GM21447 (cell line): ENCODE measurements at regions not wholly inside any gene's neighbourhood (a gene's known extent, or its start where the extent isn't known, plus 50 kb on each side); places are given as distances from the start of the nearest gene placed in this dataset.

ENCODE experiments used
- ATAC-seq: cut with Tn5 transposase; IDR thresholded peaks from one replicate; pipeline ENCODE4 v1.9.1; 2021; ENCODE audit not compliant: unreplicated experiment

DNA sequence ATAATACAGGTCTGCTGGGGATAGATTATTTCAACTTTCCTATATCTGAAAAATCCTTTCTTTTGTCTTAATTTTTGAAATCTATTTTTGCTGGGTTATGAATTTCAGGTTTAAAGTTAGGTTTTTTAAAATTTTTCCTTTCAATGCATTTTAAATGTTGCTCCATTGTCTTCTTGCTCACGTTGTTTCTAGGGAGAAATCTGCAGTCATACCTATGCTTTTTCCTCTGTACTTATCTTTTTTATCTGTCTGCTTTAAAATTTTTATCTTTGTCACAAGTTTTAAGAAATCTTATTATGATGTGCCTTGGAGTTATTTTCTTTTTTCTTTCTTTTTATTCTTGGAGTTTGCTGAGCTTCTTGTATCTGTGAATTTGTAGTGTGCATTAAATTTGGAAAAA, 412.0 kb upstream of the KIF2A start:
- ATAC-seq: no peak

DNA sequence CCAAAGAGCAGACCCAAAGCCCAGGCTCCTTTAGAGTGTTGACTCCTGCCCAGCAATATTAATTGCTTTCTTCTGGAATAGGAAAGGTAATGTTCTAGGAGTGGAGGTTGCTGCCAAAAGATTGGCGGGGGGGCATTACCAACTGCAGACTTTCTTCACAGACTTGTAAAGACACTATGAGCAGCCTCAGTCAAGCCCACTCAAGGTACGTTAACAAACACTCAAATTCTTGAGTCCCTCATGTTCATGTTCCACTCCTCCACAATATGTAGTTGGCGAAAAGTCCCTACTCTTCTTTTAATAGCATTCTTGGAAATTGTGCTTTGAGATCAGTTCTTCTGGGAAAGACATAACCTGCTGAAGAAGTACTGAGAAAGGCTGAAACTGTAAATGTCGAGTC, 409.2 kb upstream of the KIF2A start:
- ATAC-seq: no peak

DNA sequence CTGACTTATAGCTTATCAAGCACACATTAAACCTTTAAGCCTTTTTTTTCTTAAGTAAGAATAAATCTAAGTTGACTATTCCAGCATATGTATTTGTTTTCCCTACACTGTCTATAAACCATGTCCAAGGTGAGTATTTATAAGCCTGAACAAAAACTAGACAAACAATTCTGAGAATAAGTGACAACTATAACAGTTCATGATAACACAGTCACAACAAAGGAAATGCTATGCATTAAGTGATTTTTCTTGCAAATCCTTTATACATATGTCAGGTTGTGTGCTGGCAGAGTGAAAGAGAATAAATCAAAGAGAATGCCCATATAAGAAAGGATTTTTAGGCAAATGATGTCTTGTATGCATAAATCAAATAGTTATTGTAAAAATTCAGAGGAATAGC, 408.8 kb upstream of the KIF2A start:
- no peak for ATAC-seq

DNA sequence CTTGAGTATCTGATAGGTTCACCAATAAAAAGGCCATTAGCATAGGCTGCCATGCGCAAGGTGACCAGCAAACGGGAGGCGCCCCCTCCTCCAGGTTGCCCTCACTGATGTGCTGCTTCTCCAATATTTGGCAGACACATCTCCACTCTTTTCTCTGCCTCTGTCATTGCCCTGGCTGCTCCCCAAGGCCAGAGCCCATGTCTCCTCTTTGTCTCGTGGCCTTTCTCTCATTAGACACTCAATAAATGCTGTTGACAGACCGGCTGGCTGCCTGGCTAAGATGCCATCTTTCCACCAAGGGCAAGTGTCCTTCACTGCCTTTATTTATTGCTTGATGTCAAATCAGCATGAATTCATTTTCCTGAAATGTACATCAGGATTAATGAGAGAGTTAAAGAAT, 404.0 kb upstream of the KIF2A start:
- ATAC-seq: no peak

DNA sequence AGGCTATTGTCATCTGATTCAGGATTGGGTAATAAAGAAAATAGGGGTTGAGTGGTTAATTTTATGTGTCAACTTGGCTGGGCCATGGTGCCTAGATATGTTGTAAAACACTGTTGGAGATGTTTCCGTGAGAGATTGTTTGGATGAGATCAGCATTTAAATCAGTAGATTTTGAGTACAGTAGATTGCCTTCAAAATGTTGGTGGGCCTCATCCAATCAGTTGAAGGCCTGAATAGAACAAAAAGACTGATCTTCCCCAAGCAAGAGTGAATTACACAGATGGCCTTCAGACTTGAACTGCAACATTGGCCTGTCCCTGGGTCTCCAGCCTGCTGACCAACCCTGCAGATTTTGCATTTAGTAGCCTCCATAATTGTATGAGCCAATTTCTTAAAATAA, 401.3 kb upstream of the KIF2A start:
- ATAC-seq: no peak

DNA sequence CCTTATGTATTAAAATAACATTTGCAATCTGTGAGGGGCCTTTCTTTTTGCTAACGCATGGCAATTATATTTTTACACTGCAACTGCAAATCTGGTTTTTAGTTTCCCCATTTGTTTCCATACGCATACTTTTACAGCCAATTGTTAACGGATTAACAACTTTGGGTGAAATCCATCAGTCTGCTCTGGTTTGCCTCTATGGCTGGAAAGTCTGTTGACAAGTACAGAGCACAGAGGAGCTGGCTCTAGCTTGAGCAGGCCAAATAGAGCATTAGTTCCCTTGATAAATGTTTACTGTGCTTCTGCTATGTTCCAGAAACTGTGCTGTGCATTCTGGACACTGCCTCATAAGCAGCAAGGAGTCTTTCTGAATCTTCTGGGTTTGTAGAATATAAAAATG, 400.4 kb upstream of the KIF2A start:
- no peak for ATAC-seq

DNA sequence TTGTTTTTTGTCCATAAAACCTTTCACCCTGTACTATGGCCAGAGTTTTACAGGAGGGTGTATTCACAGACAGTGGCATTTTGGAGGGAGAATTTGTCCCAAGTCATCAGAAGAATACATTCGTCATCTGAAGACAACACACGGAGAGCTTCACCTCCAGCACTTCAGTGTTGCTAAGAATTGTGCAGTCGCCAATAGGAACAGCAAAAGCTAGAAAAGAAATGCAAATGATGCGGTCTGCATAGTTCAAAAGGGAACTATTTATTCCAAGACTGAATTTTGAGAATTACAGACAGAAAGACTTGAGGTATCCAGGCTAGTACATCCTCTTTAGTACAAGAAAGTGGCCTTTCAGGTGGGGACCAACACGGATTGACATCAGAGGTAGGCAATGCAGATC, 399.2 kb upstream of the KIF2A start:
- ATAC-seq: no peak

DNA sequence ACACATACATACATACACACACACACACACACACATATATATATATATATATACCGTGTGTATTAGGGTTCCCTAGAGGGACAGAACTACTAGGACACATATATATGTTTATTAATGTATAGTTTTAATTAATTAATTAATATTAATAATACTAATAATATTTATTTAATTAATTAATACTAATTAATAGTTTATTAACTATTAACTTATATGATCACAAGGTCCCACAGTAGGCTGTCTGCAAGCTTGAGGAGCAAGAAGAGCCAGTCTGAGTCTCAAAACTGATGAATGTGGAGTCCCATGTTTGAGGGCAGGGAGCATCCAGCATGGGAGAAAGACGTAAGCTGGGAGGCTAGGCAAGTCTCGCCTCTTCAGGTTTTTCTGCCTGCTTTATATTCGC, 398.0 kb upstream of the KIF2A start:
- ATAC-seq: no peak

DNA sequence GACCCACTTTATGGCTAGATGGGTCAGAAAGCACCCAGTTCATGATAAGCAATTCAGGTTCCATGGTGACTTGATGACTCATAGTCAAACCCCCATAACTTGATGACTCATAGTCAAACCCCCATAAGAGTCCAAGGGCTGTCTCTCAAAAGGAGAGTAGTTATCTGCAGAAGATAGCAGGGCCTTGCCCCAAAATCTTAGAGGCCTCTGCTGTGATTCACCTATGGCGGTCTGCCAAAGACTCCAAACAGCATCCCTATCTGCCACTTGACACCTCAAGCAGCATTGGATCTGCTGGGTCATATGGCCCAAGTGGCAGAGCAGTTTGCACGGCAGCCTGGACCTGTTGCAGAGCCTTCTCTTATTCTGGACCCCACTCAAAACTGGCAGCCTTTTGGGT, 395.2 kb upstream of the KIF2A start:
- no peak for ATAC-seq

DNA sequence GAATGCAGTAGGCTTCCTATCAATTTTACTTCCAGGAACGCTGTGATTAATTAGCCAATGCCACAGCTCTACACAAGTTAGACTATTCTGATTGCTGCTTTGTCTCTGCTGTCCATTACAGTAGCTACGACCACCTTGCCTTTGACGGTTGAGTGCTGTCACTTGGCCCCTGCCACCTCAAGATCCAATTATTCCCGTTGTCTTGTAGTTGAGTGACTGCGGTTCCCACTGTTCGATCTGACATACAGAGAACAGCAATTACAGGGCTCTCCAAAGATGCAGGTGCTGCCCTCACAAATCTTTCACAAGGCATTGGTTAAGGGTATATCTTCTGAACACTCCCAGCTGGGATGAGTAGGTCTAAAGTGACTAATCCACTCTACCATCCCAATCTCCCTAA, 393.4 kb upstream of the KIF2A start:
- ATAC-seq: no peak

DNA sequence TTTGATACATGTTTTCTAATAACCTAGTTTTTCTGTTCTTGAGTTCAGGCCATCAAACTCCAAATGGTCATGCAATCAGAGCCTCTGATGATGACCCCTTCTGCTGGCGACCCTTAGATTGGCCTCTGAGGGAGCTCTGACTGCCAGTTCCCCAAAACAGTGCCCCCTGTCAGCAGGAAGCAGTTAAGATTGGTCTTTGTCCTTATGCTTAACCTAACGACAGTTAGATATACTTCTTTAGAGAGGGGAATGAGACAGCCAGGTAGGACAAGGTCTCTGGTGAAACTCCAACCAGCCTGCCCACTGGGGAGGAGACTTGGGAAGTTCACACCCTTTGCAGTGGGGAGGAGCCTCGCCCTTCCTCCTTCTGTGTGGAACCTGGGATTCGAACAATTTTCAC, 390.4 kb upstream of the KIF2A start:
- no peak for ATAC-seq

DNA sequence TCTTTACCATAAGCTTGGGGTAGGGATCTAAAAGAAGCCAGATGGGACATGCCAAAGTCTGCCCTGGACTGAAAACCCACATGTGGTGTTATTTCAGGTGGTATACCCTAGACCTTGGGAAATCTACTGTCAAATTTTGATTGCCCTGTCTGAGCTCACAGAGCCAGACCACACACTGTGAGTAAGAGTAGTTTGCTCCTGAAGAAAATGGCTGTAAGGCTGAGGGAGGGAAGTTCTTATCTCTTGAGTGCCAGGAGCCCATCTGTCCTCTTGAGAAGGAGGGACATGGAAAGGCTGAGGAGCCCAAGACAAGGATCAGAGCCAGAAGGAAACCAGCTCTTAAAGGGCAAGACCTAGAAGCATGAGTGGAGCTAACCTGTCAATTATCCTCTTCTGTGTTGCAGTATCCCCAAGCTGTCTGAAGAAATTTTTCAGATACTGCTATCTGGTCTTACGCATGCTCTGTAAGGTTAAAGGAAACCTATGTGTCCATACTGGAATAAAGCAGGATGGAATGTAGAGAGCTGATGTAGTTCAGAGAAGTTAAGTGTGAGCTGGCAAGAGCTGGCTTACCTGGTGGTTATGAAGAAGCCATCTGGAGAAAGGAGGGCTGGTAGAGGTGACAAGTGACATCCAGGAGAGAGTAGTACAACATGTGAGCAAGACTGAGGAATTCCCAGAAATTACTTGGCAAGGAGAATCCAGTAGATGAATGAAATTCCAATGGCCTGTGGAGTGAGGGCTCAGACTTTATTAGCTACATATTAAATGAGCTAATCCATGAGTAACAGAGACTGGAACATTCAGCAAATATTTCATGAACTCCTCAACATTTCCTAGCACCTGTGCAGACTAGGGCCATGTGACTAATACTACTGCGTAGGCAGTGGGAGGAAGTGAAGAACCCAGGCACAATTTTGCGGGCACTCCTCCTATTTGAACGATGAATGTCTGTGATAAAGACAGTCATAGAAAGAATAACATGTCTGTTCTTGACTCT, 389.1 kb upstream of the KIF2A start:
- ATAC-seq: no peak

DNA sequence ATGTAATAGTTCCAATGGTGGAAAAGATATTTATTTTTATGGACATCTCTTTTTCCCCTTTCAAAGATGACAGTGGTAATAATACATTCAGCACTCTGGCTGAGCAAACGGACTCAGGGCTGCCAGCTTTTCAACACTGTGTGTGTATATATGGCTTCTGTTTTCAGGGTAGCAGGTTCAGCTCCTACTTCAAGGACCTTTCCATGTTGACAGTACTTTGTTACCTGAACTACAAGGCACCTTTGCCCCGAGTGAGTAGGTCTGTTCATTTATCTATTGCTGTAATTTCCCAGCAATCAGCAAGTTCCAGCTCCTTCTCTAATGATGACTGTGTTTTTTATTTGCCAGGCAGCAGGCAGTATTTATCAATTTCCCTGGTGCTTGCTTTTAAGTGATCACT, 387.4 kb upstream of the KIF2A start:
- no peak for ATAC-seq

DNA sequence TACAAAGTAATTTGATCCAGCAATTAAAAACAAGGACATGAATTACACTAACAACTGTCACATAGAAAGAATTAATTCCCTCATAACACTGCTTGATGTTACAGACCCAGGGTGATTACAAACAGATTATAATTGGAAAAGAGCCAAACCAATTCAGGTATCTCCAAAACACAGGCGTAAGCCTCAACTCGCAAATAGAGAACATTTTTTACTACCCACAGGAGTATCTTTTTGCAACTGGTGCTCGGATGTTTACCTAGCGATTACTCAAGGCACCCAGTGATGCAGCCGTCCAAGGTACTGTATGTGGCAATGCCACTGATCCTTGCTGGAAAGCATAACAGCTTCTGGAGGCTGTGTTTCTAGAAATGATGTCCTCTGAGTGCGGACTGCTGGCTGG, 386.1 kb upstream of the KIF2A start:
- no peak for ATAC-seq

DNA sequence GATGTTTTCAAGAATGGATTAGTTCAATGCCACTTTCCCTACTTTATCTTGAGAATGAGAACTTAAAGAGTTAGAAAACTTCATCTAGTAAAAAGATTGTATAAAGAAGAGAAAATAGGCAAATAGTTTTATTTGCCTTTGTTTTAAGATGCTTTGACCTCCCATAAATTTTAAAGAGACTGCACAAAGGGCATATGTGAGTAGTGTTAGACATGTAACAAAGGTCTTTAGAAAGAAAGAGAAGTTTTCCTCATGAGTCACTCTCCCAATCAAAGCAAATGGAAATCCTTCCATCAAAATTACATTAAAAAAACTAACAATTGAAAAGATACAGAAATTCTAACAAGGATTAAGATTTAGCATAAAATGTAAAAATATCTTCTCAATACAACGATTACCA, 381.8 kb upstream of the KIF2A start:
- ATAC-seq: no peak

DNA sequence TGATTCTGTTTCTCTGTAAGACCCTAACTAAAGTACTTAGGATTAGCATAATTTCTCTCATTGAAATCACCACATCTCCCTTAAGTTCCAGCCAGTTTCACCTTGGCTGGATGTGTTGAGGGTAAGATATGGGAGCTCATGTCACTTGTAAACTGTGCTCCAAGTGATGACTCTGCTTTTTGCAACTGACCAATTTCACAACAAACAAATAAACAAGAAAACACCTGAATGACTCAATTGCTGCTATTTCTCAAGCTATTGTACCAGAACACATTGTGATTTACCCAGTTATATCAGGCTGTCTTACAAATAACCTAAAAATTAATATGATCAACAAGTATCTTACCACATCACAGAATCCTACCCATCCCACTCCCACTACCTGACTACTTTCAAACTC, 379.1 kb upstream of the KIF2A start:
- no peak for ATAC-seq

DNA sequence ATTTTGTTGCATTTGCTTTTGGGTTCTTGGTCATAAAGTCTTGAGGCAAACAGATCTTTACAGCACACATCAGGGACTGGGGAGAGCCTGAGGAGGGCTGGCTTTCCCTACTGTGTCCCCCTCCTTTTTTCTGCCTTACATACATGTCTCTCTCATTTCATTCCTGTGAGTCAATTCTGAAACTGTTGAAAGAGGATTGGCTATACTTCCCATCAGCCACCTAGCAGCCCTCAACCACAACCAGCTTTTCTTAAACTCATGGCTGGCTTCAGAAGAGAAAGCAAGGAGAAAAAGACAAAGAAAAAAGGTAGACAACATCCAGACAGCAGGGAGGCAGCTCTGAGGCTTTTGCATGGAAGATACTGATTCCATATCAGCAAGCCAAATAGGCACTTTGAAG, 374.8 kb upstream of the KIF2A start:
- ATAC-seq: no peak

DNA sequence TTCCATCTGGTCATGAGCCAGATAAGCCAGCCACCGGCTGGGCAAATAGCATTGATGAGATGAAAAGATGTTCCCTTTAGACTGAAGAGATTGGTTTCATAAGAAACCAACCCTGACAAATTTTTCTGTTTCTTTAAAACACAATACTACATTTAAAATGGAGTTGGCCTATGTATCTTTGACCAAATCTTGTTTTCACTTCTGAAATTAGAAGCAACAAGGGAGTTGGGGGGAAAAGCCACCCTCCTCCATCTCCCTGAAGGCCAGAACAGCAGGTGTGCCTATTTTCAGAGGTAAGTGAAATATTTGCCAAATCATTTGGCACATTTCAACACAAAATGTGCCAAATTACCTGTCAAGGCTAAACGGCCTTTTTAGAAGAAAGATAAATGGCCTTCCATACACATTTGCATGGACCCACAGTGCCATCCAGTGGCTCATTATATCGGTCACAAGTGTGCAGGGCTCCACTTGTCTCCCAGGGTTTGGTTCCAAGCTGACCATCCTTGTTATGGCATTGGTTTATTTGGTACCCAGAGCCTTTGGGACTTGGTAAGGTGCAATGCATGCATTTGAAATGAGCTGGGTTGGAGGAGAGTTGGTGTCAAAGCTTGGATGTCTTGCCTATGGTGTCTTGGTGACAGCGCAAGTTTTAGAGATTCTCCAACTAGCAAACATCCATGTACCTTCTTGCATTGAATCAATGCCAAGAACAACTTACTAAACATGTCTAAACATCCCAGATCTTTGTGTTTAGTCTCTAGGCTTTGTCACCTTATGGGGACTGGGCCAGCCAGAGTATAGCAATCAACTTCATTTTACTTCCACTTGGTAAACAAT, 372.0 kb upstream of the KIF2A start:
- no peak for ATAC-seq

DNA sequence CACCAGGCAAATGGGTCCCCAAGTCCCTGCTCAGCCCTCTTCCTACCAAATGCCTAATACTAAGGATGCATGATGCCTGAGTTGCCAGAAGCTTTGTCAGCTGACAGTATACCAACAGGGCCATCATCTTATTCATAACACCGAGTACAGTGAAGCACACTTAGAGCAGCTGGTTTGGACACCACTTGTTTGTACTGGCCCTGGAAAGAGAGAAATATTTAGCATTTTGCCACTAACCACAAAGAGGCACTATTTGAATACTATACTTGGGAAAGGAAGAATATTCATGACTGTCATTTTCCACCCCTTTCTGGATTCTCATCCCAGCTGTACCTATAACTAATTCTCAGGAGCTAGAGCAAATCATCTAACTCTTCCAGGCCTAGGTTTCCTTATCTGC, 364.4 kb upstream of the KIF2A start:
- no peak for ATAC-seq

DNA sequence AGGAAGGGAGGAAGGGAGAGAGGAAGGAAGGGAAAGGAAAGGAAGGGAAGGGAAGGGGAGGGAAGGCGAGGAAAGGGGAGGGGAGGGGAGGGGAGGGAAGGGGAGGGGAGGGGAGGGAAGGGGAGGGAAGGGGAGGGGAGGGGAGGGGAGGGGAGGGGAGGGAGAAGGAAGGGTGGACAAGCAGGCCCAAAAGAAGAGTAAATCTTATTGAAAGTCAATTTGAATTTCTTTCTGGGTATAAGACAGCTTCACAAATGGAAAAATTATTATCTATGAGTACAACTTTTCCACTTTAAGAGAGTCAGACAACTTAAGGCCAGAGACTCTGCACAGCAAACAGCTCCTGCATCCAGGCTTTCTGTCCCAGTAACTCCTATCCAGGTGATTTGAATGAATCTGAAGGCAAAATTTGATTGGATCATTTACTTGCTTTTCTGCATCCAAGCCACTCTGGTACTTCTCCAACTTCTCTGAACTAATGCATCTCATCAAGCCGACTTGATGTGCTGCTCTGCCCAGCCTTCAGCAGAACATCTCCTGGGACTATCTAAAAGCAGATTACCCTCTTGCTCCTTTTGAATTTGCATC, 363.4 kb upstream of the KIF2A start:
- ATAC-seq: no peak

DNA sequence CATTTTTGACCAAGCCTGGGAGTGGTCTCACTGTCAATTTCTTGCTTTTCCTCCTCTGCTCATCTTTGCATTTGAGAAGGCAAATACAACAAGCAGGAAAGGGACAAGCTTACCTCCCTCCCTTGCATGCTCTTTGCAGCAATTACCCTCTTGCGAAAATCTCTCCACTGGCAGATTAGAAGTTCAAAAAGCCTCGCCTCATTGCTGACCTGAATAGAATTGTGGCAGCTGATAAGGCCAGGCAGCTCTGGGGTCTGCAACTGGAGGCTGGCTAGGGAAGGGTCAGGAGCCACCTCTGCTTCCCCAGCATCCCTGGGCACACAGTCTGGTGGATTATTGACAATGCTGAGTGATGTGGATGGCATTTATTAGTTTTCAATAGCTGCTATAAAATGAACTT, 362.3 kb upstream of the KIF2A start:
- no peak for ATAC-seq

DNA sequence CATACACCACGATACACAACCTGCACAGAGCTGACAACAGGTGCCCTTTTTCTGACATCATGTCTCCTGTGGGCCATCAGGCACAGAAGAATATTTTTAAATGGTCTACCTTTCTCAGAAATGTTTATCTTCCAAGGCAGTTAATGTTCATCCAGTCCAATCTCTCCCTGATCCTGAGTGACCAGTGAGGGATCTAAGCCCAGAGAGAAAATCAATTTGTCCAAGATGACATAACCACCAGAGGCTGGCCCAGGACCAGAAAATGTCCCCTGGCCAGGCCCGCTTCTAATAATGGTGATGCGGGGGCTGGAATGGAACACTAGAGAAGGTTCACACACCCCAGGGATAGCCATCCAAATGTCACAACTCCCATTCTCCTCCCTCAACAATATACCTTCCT, 357.9 kb upstream of the KIF2A start:
- ATAC-seq: no peak
